ENCODE measurements at regions not wholly inside any gene's neighbourhood (a gene's known extent, or its start where the extent isn't known, plus 50 kb on each side); places are given as distances from the start of the nearest gene placed in this dataset.

DNA sequence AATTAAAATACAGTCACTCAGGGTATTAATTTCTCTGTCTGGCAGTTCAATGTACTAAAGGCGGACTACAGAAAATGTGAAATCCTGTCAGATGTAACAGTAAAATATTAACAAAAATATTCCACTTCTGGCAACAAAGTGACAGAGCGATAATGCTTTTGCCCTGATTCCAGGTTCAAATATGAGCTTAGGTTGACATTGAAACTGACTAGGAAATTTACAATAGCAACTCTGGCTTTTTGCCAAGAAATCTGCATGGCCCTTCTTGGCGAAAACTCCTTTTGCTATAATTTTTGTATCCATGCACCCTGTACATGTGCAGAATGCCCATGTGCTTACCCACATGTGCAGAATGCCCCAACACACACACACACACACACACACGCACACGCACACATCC lies 552.2 kb downstream of the MDFIC start:
- no peaks in the 10 kb centered on the region for H3K9me3 Mint-ChIP-seq (ENCODE audit: low read depth)
- H3K4me1 Mint-ChIP-seq (ENCODE audit: low read depth): peaks cover 11% of the 10 kb centered on the region
- no peak overlapping the region for H3K4me3 Mint-ChIP-seq (ENCODE audit: low read depth)
- no peaks in the 10 kb centered on the region for H3K36me3 Mint-ChIP-seq (ENCODE audit: insufficient read depth)
- TF ChIP-seq, protein P1, sequence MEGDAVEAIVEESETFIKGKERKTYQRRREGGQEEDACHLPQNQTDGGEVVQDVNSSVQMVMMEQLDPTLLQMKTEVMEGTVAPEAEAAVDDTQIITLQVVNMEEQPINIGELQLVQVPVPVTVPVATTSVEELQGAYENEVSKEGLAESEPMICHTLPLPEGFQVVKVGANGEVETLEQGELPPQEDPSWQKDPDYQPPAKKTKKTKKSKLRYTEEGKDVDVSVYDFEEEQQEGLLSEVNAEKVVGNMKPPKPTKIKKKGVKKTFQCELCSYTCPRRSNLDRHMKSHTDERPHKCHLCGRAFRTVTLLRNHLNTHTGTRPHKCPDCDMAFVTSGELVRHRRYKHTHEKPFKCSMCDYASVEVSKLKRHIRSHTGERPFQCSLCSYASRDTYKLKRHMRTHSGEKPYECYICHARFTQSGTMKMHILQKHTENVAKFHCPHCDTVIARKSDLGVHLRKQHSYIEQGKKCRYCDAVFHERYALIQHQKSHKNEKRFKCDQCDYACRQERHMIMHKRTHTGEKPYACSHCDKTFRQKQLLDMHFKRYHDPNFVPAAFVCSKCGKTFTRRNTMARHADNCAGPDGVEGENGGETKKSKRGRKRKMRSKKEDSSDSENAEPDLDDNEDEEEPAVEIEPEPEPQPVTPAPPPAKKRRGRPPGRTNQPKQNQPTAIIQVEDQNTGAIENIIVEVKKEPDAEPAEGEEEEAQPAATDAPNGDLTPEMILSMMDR (IDR thresholded peaks at IDR 0.05; ENCODE audit: unreplicated experiment): no peak
- no peak overlapping the region for H3K27ac Mint-ChIP-seq
- no peak for DNase-seq (ENCODE audit: low spot score, unreplicated experiment)
- H3K27me3 Mint-ChIP-seq: peaks cover 26% of the 10 kb centered on the region

DNA sequence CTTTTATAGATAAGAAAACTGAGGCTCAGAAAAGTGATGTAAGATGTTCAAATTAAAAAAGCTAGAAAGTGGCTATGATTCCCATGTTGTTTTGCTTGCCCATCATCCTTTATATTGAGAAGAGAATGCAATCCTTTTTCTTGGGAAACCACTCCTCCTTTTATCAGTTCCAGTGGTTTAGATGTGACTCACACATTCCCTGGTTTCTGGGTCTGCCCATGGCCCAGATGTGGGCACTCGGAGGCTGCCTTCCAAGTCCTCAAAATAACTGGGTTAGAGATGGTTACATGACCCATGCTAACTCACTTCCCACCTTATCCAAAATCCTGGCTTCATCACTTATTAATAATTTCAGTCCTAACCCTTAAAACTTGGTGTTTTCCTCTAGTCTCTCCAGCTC lies 550.0 kb downstream of the MDFIC start:
- Mint-ChIP-seq H3K4me3 (ENCODE audit: low read depth) (no peak overlapping the region), H3K9me3 (ENCODE audit: low read depth) (no peaks in the 10 kb centered on the region), H3K27me3 (peaks cover 19% of the 10 kb centered on the region), H3K27ac (no peak overlapping the region), H3K4me1 (ENCODE audit: low read depth) (peaks cover 8% of the 10 kb centered on the region), H3K36me3 (ENCODE audit: insufficient read depth) (no peaks in the 10 kb centered on the region)
- TF ChIP-seq, protein P1 (IDR thresholded peaks at IDR 0.05; ENCODE audit: unreplicated experiment): no peak
- DNase-seq (ENCODE audit: low spot score, unreplicated experiment): no peak

DNA sequence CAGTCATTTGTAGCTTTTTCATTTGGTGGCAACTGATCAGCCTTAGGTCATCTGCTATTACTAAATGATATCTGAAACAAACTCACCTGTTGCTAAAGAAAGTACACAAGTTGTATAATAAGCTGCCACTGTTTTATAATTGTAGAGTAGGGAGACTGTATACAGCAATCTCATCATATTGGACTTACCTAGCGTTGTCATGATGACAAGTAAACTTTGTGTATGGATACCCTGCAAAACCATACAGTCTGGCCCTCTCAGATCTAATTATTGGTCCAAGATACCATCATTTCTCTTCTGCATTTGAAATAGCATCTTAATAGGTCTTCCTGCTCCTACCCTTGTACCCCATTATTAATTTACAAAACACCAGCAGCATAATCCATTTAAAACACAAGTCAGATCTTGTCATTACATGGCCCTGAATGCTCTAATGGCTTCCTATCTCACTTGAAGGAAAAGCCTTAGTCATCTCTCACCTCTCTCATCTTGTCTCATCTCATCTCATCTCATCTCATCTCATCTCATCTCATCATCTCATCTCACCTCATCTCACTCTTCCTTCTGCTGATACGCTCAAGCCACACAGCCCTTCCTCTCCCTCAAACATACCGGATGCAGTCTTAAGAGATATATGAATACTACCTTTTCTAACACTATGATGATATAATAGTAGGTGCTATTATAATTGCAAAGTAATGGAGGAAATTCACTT lies 540.6 kb downstream of the MDFIC start:
- Mint-ChIP-seq H3K4me1 (ENCODE audit: low read depth) (peaks cover 3% of the 10 kb centered on the region), H3K36me3 (ENCODE audit: insufficient read depth) (no peaks in the 10 kb centered on the region), H3K4me3 (ENCODE audit: low read depth) (no peak overlapping the region), H3K27me3 (no peaks in the 10 kb centered on the region), H3K9me3 (ENCODE audit: low read depth) (no peaks in the 10 kb centered on the region), H3K27ac (no peak overlapping the region)
- TF ChIP-seq, protein P1 (IDR thresholded peaks at IDR 0.05; ENCODE audit: unreplicated experiment): no peak
- no peak for DNase-seq (ENCODE audit: low spot score, unreplicated experiment)

DNA sequence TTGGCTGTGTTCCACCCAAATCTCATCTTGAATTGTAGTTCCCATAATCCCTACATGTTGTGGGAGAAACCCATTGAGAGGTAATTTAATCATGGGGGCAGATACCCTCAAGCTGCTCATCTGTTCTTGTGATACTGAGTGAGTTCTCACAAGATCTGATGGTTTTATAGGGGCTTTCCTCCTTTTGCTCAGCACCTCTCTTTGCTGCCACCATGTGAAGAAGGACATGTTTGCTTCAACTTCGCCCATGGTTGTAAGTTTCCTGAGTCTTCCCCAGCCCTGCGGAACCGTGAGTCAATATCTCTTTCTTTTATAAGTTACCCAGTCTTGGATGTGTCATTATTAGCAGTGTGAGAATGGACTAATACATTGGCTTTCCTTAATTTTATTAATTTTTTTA lies 527.8 kb downstream of the MDFIC start:
- H3K4me3 Mint-ChIP-seq (ENCODE audit: low read depth): no peak overlapping the region
- peaks cover 10% of the 10 kb centered on the region for H3K4me1 Mint-ChIP-seq (ENCODE audit: low read depth)
- H3K9me3 Mint-ChIP-seq (ENCODE audit: low read depth): peaks cover 9% of the 10 kb centered on the region
- no peak for DNase-seq (ENCODE audit: low spot score, unreplicated experiment)
- no peak overlapping the region for H3K27ac Mint-ChIP-seq
- H3K36me3 Mint-ChIP-seq (ENCODE audit: insufficient read depth): no peaks in the 10 kb centered on the region
- no peaks in the 10 kb centered on the region for H3K27me3 Mint-ChIP-seq
- TF ChIP-seq, protein P1 (IDR thresholded peaks at IDR 0.05; ENCODE audit: unreplicated experiment): no peak

DNA sequence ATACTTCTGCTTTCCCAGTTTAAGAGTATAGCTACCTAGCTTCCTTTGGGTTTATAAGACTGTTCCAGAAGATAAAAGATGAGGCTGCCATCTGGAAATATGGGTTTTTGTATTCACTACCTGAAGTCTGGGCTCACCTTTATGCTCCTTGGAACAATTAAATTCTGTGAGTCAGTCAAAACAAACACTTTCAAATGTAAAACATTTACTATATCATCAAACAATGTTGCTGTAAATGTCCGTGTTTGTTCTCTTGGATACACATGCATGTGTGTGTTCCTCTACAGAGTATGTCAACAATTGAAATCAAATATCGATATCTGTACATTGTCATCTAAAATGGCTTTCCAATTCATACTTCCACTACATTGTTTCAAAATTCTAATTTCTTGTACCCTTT lies 525.6 kb downstream of the MDFIC start:
- H3K4me1 Mint-ChIP-seq (ENCODE audit: low read depth): peaks cover 13% of the 10 kb centered on the region
- DNase-seq (ENCODE audit: low spot score, unreplicated experiment): no peak
- no peaks in the 10 kb centered on the region for H3K27me3 Mint-ChIP-seq
- H3K36me3 Mint-ChIP-seq (ENCODE audit: insufficient read depth): no peaks in the 10 kb centered on the region
- peaks cover 8% of the 10 kb centered on the region for H3K9me3 Mint-ChIP-seq (ENCODE audit: low read depth)
- H3K27ac Mint-ChIP-seq: no peak overlapping the region
- H3K4me3 Mint-ChIP-seq (ENCODE audit: low read depth): no peak overlapping the region
- TF ChIP-seq, protein P1 (IDR thresholded peaks at IDR 0.05; ENCODE audit: unreplicated experiment): no peak
